ENCODE measurements at regions not wholly inside any gene's neighbourhood (a gene's known extent, or its start where the extent isn't known, plus 50 kb on each side); places are given as distances from the start of the nearest gene placed in this dataset.
"Not testable (repeated sequence)": the region's sequence is repeated elsewhere in the genome, so short reads cannot be mapped to it uniquely, and the experiment has no call there.

DNA sequence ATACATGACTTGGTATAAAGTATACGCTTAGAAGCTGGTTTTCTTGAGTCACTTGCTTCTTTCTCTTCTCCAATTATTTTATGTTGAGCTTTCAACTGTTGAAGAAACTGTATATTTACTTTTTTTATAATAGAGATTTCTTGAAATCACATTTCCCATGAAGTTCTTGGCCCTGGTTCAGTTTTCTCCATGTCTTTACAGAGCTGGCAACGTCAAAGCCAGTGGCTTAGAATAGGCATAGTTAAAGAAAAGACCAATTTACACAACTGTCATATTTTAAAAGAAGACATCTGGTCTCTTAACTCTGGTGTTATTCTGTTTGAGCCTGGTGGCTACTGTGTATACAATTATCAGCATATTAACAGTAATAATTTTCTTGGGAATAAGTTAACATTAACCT, 1249.3 kb downstream of the CDH12 start:
- no peak for DNase-seq

DNA sequence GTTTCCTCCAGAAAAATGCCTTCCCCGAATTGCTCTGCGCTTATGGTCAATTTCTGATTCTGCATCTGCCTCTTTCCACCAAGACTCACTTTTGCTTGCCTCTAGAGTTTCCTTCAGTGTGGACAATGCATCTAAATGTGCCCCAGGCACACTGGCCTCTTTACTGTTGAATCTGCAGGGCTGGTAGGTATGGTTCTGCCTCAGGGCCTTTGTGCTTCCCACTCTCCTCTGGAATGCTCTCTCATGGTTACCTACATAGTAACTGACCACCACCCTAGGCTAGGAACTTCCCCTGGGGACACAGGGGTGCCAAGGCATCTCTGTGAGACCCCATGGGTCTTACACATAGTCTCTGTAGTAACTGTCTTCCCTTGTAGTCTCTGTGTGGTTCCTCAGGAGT, 1258.6 kb downstream of the CDH12 start:
- DNase-seq, result no peak

DNA sequence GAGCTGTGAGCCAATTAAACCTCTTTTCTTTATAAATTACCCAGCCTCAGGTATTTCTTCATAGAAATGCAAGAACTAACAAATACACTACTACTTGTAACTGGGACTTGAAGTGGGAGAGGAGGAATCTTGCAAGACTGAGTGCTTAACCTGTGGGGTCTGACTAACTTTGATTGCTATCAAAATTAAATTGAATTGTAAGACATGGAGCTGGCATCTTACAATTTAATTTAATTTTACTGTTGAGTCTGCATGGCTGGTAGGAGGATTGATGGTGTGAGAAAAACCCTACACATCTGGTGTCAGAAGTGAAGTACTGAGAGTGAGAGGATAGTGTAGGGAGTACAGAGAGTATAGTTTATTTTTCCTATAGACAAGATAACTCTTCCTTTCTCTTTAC, 1259.9 kb downstream of the CDH12 start:
- no peak for DNase-seq

DNA sequence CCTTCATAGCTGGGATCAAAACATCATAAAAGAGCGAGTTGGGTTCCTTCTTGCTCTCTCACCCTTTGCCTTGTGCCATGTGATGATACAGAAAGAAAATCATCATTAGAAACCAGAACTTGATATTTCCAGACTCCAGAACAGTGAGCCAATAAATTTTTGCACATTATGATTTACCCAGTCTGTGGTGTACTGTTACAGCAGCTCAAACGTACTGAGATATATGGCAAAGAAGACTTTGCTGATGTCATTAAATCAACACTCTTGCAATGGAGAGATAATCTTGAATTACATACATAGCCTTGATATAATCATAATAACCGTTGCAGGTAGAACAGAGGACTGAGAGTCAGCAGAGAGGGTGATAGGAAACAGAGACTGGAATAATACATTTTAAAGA, 1271.6 kb downstream of the CDH12 start:
- no peak for DNase-seq

DNA sequence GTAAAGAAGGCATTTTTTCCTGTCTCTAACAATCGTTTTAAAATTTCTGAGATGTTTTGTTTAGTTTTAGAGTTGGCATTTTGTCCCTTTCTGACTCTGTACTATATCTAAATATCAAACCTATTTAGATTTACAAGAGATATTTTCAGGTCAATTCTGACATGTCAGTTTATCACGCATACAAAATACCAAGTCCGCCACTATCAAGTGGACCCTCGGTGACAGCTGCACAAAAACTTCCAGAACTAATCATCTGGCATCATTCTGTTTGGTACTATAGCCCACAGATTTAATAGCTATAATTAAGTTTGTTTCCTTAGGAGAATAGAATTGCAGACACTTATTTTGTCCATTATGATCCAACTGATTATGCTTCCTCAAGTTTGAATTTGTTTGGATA, 1278.2 kb downstream of the CDH12 start:
- DNase-seq, result no peak

DNA sequence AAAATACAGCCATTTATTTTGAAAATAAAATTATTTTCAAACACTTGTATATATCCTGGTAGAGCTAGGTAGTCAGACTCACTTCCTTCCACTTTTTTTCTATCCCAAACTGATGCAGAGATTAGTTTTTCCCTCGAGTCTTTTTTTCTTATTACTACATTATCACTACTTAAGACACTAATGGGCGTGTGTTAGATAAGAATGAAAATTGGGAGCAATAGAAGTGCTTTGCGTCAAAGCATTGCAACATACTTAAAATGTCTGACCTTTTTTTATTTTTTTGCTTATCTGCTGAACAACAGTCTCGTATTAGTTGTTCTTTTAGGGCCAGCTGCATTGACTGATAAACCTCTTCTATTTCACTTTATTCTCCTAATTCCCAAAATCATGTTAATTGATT, 1278.7 kb downstream of the CDH12 start:
- DNase-seq, result peak in 1 of 2 donors; percentile 10

DNA sequence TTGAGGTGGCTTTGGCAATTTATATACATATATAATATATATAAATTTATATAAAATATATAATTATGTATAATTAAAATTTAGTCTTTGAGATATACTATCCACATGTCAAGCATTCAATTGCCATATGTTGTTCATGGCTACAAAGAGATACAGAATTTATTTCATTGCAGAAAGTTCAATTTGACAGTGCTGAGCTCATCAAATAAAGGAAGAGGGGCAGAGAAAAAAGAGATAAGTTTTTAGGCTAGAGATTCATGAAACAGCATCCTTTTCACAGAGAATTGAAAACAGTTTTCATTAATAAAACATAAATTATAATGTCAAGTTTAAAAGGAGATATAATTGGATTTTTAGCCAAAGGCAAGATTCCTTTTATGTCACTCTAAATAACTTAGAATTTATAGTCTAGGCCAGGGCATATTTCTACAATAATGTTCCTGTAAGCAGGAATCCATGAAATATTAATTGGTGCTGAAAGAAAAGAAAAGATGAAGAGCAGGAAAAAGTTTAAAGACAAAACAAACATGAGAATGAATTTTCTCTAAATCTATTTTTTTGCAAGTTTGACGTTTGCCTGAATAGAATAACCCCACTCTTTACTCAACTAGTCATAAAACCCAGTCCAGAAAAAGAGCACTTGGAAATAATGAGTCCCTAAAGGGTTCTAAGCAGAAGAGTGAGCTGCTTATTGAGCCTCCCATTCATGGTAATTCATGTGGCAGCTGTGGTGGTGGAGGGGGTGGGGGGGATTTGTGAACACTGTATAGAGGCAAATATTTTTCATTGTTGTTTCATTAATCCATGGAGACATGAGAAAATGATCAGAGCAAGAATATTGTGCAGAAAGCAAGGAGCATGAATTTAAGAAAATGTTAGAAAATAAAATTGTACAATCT, 1279.5 kb downstream of the CDH12 start:
- no peak for DNase-seq

DNA sequence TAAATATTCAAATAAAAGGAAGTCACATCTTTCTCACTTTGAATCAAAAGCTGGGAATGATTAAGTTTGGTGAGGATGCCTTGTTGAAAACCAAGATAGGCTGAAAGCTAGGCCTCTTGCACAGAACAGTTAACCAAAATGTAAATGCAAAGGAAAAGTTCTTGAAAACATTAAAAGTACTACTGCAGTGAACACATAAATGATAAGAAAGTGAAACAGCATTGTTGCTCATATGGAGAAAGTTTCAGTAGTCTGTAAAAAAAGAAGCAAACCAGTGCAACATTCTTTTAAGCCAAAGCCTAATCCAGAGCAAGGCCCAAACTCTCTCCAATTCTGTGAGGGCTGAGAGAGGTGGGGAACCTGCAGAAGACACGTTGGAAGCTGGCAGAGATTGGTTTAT, 1281.9 kb downstream of the CDH12 start:
- DNase-seq, result not testable (repeated sequence)

DNA sequence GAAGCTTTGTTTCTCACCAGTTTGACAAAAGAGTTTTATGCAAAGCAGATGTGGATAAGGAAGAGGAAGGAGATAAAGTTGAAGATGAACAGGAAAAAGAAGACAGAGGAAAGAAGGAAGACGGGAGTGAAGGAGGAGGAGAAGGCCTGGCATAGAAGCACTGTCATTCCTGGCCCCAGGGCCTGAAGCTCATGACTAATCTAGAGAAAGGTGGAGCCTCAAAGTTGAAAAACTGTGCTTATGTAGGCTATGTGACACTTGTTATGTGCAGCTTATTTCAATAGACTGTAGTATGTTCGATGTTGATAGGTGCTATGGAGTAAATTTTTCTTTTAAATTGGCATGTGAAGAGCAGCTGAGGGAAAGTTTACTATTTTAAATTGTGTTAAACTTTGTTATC, 1294.0 kb downstream of the CDH12 start:
- DNase-seq, result not testable (repeated sequence)

DNA sequence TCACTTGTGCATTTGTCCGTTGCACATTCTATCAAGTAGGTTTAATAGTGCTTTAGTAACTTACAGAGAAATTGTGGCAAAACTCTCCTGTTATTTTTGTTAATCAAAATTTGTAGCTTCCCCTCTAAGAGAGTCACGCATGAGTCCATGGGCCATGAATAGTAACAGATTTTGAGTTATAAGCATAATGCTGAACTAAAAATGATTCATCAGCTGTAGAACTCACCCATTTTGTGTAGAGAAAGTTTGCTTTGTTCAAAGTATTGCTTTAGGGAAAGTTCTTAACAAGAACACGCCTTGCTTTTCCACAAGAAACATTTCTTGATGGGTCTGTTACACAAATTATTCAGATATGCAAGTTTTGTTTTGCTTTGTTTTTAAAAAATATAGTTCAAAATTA, 1300.9 kb downstream of the CDH12 start:
- not testable (repeated sequence) for DNase-seq

DNA sequence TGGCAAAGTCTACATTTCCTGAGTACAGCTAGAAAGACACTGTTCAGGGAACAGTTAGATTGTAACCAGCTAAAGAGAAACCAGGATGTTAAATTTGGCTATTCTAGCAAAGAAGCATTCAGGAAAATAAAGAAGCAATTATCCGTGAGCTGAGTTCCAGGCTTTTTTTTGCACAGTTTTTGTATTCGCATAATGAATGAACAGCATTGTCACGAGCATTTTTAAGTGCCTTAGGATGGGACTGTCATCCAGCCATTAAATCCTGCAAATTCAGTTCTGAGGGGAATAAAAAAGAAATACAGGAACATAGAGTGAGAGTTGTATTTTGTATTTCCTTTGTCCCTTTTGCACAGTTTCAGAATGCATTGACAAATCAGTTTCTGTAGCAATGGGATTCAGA, 1302.2 kb downstream of the CDH12 start:
- not testable (repeated sequence) for DNase-seq

DNA sequence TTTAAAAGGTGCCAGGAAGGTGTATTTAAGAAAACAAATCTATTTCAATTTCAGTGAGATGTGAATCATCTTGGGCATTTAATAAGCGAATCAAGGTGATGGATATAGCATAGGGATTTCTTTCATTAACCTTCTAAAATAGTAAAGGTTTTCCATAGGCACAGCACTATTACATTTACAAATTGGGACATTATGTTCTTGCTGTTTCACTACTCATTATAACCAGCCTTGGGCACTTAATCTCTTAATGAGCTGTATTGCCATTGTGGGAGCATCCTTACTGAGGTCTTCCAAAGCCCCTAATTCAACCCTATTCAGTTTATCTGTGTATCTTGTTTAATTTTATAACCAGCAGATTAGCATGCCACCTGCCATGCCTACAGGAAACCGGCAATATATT, 1305.5 kb downstream of the CDH12 start:
- DNase-seq, result not testable (repeated sequence)

DNA sequence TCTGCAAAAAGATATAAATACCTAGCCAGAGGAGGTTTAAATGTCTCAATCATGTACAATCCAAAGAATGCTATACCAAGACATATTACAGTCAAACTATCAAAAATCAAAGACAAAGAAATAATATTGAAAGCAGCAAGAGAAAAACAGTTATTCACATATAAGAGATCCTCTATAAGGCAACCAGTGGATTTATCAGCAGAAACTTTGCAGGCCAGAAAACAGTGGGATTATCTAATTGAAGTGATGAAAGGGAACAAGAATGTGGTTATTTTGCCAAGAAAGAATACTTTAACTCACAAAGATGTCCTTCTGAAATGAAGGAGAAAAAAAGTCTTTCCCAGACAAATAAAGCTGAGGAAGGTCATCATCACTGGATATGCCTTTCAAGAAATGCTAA, 1318.0 kb downstream of the CDH12 start:
- DNase-seq, result not testable (repeated sequence)

DNA sequence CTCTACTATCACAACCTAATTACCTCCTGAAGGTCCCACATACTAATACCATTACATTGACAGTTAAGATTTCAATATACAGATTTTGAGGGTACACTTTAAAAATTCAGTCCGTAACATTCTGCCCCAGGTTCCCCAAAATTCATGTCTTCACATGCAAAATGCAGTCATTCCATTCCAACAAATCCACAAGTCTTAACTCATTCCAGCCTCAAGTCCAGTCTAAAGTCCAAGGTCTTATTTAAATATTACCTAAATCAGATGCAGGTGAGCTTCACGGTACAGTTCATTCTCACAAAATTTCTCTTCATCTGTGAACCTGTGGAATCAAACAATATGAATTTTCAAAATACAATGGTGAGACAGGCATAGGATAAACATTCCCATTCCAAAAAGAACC, 1332.0 kb downstream of the CDH12 start:
- DNase-seq, result not testable (repeated sequence)

DNA sequence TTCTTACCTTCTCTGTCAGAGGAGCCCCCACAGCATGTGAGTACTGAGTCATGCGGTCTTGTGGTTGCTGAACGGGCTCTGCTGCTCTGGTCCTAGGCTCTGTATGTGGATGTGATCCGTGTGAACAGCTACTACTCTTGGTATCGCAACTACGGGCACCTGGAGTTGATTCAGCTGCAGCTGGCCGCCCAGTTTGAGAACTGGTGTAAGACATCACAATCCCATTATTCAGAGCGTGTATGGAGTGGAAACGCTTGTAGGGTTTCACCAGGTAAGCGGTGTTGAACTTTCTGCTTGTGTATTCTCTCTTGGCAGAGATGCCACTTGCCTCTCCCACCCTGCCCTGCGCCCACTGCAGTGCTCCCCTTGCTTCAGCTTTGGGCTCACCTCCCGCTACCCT, 1356.2 kb downstream of the CDH12 start:
- DNase-seq, result not testable (repeated sequence)

DNA sequence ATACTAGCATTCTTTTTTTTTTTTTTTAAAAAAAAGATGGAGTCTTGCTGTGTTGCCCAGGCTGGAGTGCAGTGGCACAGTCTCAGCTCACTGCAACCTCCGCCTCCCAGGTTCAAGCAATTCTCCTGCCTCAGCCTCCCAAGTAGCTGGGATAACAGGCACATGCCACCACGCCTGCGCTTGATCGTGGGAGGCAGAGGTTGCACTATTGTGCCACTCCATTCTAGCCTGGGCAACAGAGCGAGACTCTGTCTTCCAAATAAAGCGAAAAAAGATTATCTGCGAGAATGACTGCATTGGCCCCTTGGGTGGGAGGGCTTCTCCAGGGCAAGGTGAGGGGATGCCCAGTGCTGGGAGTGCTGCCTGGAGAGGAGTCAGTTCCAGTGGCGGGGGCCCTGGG, 1357.1 kb downstream of the CDH12 start:
- not testable (repeated sequence) for DNase-seq

DNA sequence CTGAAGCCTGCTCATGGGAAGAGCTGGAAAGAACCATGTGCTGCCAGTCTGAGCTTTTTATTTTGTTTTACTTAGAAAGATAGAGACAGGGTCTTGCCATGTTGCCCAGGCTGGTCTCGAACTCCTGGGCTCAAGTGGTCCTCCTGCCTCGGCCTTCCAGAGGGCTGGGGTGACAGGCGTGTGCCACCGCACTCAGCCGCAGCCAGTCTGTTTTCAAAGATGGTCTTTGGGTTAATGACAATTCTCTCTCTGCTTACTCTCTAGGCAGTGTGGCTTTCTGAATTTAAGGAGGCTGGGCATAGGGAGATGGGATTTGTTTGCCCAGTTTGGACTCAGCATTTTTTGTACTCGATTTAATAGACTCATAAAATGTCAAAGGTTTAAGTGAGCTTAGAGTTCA, 1357.9 kb downstream of the CDH12 start:
- not testable (repeated sequence) for DNase-seq

DNA sequence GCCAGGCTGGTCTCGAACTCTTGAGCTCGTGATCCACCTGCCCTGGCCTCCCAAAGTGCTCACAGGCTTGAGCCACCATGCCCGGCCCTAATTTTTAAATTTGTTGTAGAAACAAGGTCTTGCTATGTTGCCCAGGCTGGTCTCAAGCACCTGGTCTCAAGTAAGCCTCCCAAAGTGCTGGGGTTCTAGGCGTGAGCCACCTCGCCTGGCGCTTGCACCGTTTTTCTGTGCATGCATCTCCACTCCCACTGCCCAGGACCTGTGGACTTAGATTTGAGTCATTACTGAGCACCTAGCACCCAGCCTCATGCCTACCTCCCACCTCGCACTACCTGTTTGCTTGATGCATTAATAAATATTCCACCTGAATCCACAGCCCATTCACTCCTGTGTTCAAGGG, 1359.1 kb downstream of the CDH12 start:
- DNase-seq, result not testable (repeated sequence)

DNA sequence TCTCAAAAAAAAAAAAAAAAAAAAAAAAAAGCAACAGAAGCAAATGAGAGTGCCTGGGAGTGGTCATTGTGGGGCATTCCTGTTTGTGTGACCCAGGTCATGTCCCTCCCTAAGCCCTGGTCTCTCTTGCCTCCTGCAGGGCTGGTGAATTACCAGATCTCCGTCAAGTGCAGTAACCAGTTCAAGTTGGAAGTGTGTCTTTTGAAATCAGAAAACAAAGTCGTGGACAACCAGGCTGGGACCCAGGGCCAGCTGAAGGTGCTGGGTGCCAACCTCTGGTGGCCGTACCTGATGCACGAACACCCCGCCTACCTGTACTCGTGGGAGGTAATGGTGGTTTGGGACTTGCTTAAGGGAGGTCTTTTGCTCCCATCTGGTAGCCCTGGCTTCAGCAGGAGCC, 1362.0 kb downstream of the CDH12 start:
- DNase-seq, result not testable (repeated sequence)

DNA sequence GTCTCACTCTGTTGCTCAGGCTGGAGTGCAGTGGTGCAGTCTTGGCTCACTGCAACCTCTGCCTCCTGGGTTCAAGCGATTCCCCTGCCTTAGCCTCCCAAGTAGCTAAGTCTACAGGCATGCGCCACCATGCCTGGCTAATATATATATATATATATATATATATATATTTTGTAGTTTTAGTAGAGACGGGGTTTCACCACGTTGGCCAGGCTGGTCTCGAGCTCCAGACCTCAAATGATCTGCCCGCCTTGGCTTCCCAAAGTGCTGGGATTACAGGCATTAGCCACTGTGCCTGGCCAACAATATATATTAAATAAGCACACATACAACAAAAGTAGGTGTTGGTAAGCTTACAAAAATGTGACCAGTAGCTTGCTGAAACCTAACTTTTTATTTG, 1364.3 kb downstream of the CDH12 start:
- DNase-seq, result not testable (repeated sequence)

DNA sequence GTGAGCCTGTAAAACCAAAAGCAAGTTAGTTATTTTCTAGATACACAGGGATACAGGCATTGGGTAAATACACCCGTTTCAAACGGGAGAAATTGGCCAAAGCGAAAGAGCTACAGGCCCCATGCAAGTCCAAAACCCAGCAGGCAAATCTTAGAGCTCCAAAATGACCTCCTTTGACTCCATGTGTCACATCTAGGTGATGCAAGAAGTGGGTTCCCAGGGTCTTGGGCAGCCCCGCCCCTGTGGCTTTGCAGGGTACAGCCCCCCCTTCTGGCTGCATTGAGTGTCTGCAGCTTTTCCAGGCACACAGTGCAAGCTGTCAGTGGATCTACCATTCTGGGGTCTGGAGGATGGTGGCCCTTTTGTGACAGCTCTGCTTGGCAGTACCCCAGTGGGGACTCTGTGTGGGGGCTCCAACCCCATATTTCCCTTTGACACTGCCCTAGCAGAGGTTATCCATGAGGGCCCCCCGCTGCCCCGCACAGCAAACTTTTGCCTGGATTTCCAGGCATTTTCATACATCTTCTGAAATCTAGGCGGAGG, 1367.6 kb downstream of the CDH12 start:
- DNase-seq, result not testable (repeated sequence)

DNA sequence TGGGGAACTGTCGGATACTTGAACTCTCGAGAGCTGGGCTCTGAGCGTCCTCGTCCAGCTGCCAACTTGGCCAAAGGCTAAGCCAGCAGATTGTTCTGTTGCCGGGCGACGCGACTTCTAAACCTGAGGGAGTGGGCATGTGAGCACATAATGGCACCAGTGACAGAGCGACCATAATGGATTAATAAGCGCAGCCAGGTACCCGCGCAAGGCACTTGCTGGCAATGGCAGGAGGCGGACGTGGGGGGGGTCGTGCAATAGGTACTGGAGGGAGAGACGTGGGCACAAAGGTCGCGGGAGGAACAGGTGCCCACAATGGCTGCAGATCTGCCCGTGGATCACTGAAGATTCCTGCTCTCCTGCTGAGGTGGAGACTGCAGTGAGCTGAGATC, 1368.7 kb downstream of the CDH12 start:
- DNase-seq, result not testable (repeated sequence)

DNA sequence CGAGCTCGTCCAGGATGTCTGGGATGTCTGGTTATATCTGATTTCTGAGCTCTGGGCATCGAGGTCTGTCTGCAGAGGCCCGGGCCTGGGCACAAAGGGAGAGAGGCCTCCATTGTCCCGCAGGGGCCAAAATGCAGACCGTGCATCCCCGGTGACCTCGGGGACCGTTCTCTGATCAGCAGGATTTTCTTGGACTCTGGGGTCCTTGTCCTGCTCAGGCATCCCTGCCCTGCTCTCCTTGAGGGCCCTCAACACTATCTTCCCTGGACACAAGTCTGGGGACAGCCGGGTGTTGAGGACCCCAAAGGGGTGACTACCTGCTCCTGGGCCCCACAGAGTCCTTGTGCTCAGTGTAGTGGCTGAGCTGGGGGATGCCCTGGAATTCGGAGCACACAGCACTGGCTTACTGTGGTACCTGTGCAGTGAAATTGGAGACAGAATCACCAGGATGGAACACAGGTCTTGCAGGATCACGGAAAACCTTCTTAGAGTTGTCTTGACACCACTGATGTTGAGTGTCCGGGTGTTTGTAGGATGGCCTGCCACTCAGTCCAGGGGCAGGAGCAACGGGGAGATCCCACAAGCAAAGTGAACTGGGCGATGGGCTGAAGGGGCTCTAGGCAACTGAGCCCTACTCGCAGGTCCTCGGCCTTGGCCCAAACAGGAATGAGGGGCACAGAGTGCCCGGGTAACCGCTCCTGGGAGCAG, 1369.2 kb downstream of the CDH12 start:
- DNase-seq, result not testable (repeated sequence)
